ENCODE measurements at regions not wholly inside any gene's neighbourhood (a gene's known extent, or its start where the extent isn't known, plus 50 kb on each side); places are given as distances from the start of the nearest gene placed in this dataset.

- DNase-seq (ENCODE audit: extremely low read depth in 1 of 4, low spot score in 3 of 4) = no peak
- Histone ChIP-seq H2AFZ (ENCODE audit: low read depth, low read length) (no peak overlapping the region), H3K9me1 (ENCODE audit: control insufficient read depth, insufficient read depth, low read length) (no peaks in the 10 kb centered on the region), H3K4me2 (ENCODE audit: insufficient read depth, low read length) (no peak overlapping the region), H3K27me3 (ENCODE audit: control insufficient read depth in 2 of 2, insufficient read depth in 2 of 2, low read length in 2 of 2) (no peaks in the 10 kb centered on the region), H4K20me1 (replicated peaks; ENCODE audit: control insufficient read depth, insufficient read depth, low read length) (no peaks in the 10 kb centered on the region), H3K79me2 (ENCODE audit: control insufficient read depth, insufficient read depth, low read length) (no peaks in the 10 kb centered on the region), H3K36me3 (ENCODE audit: control insufficient read depth, insufficient read depth, low read length) (no peaks in the 10 kb centered on the region), H3K4me3 (no peak overlapping the region), H3K9me3 (replicated peaks; ENCODE audit: control insufficient read depth, insufficient read depth, low read depth, low read length) (no peaks in the 10 kb centered on the region), H3K4me1 (replicated peaks in 1 of 2; ENCODE audit: control insufficient read depth in 2 of 2, insufficient read depth in 2 of 2, low read length in 2 of 2) (no peaks in the 10 kb centered on the region), H3K9ac (ENCODE audit: insufficient read depth in 1 of 2, low read depth in 2 of 2, low read length in 2 of 2) (no peak overlapping the region), H3K27ac (ENCODE audit: extremely low read depth, low read depth, low read length) (no peak overlapping the region)
- no peak for FAIRE-seq
- in situ Hi-C loops (cut with MboI) (no loop called here), intact Hi-C loops (cut with micrococcal nuclease) (no loop called here)
- no TSS peak for BruUV-seq (replicated peaks)
- ChIA-PET CTCF (ENCODE audit: low intra/inter-chr PET ratio) (no interaction called here), POLR2A (no interaction called here)
- TF ChIP-seq TAF1 (IDR thresholded peaks at IDR 0.05; ENCODE audit: control insufficient read depth, extremely low read depth, insufficient read depth, low read length, severe bottlenecking) (no peak), E2F8 (IDR thresholded peaks at IDR 0.05; ENCODE audit: low read depth, partially characterized antibody) (no peak), TCF3 (CRISPR knock-in tag; IDR thresholded peaks at IDR 0.05) (no peak), NR1H2 (CRISPR knock-in tag; IDR thresholded peaks at IDR 0.05) (no peak), BCLAF1 (IDR thresholded peaks at IDR 0.05; ENCODE audit: borderline replicate concordance in 1 of 2, control insufficient read depth in 1 of 2, low read depth in 2 of 2, low read length in 1 of 2) (no peak), POLR2A (conservative IDR thresholded peaks at IDR 0.05) (no peak)
- WGBS (ENCODE audit: insufficient coverage, low coverage, missing lambda C conversion rate) = 0% methylated on average over 2 of the region's 2 CpGs
- ATAC-seq = no peak
Observed at GRCh38 chr6:103142902-103143301, 1716.8 kb downstream of the HACE1 start.
